Activated CD4-positive, alpha-beta memory T cell treated with anti-CD3 and anti-CD28 coated beads for 36 hours (primary cell): ENCODE measurements at regions not wholly inside any gene's neighbourhood (a gene's known extent, or its start where the extent isn't known, plus 50 kb on each side); places are given as distances from the start of the nearest gene placed in this dataset.

Source experiments
- CTCF ChIA-PET: fragments of 350-600 bp; sonication (Branson Sonifier 250); formaldehyde crosslinking; loops from one replicate; lab custom pipeline; 2021; ENCODE audit warnings: antibody characterized with exemption, inconsistent platforms; lab: Charles Lee
- POLR2A ChIA-PET: fragments of 350-600 bp; sonication (Branson Sonifier 250); formaldehyde crosslinking; loops from one replicate; lab custom pipeline; 2021; ENCODE audit warnings: antibody characterized with exemption; lab: Charles Lee
- DNase-seq: peaks from one replicate; pipeline ENCODE4 v3.0.0-alpha.2; 2020
- H3K27ac Mint-ChIP-seq: one replicate; pipeline ENCODE4 v1.8.0; 2021; ENCODE audit warnings: mixed read lengths
- H3K27me3 Mint-ChIP-seq: one replicate; pipeline ENCODE4 v1.8.0; 2021; ENCODE audit warnings: mixed read lengths
- H3K36me3 Mint-ChIP-seq: one replicate; pipeline ENCODE4 v1.8.0; 2021; ENCODE audit warnings: mixed read lengths
- H3K4me1 Mint-ChIP-seq: one replicate; pipeline ENCODE4 v1.8.0; 2021; ENCODE audit warnings: low read depth, mixed read lengths
- H3K4me3 Mint-ChIP-seq: one replicate; pipeline ENCODE4 v1.8.0; 2021; ENCODE audit warnings: mild to moderate bottlenecking, mixed read lengths
- H3K9me3 Mint-ChIP-seq: one replicate; pipeline ENCODE4 v1.8.0; 2021; ENCODE audit warnings: mixed read lengths
- intact Hi-C: fragments of 100-400 bp; cut with micrococcal nuclease; formaldehyde crosslinking; loops from one replicate; pipeline ENCODE4 v1.15.1; 2023

GRCh38 chr12:67410667-67411067, 141.5 kb downstream of the CAND1 start:
- Mint-ChIP-seq H3K36me3 (peaks cover 5% of the 10 kb centered on the region), H3K27ac (no peak overlapping the region), H3K4me1 (no peaks in the 10 kb centered on the region), H3K9me3 (peaks cover 20% of the 10 kb centered on the region), H3K27me3 (peaks cover 5% of the 10 kb centered on the region), H3K4me3 (no peak overlapping the region)
- intact Hi-C loops: no loop called here
- CTCF ChIA-PET: no interaction called here
- POLR2A ChIA-PET: no interaction called here
- no peak for DNase-seq

GRCh38 chr12:67411562-67411961, 142.4 kb downstream of the CAND1 start:
- ChIA-PET POLR2A (no interaction called here), CTCF (no interaction called here)
- Mint-ChIP-seq H3K9me3 (peaks cover 12% of the 10 kb centered on the region), H3K36me3 (no peaks in the 10 kb centered on the region), H3K4me3 (no peak overlapping the region), H3K27me3 (no peaks in the 10 kb centered on the region), H3K27ac (no peak overlapping the region), H3K4me1 (no peaks in the 10 kb centered on the region)
- DNase-seq: no peak
- intact Hi-C loops: no loop called here

GRCh38 chr12:67413577-67413976, 144.4 kb downstream of the CAND1 start:
- intact Hi-C loops: no loop called here
- no peaks in the 10 kb centered on the region for H3K27me3 Mint-ChIP-seq
- no peaks in the 10 kb centered on the region for H3K36me3 Mint-ChIP-seq
- ChIA-PET CTCF (interaction anchor here (1.2 kb wide), 1 partner anchor 57 kb away, joined by 4 read pairs; no protein-coding TSS in a partner anchor), POLR2A (no interaction called here)
- no peak overlapping the region for H3K4me3 Mint-ChIP-seq
- H3K27ac Mint-ChIP-seq: no peak overlapping the region
- peaks cover 11% of the 10 kb centered on the region for H3K9me3 Mint-ChIP-seq
- no peak for DNase-seq
- H3K4me1 Mint-ChIP-seq: no peaks in the 10 kb centered on the region

- intact Hi-C loops: no loop called here
- no peak for DNase-seq
These were observed 145.0 kb downstream of the CAND1 start for GRCh38 chr12:67414011-67414715.

GRCh38 chr12:67415473-67415872, 146.3 kb downstream of the CAND1 start:
- CTCF ChIA-PET: no interaction called here
- intact Hi-C loops: no loop called here
- H3K9me3 Mint-ChIP-seq: peaks cover 8% of the 10 kb centered on the region
- no peaks in the 10 kb centered on the region for H3K4me1 Mint-ChIP-seq
- H3K4me3 Mint-ChIP-seq: no peak overlapping the region
- POLR2A ChIA-PET: no interaction called here
- DNase-seq: no peak
- H3K36me3 Mint-ChIP-seq: no peaks in the 10 kb centered on the region
- no peak overlapping the region for H3K27ac Mint-ChIP-seq
- H3K27me3 Mint-ChIP-seq: no peaks in the 10 kb centered on the region

More at GRCh38 chr12:67414011-67414715, 145.0 kb downstream of the CAND1 start:
- H3K27me3 Mint-ChIP-seq: no peaks in the 10 kb centered on the region
- H3K27ac Mint-ChIP-seq: no peak overlapping the region
- H3K4me1 Mint-ChIP-seq: no peaks in the 10 kb centered on the region
- POLR2A ChIA-PET: no interaction called here
- no peak overlapping the region for H3K4me3 Mint-ChIP-seq
- H3K36me3 Mint-ChIP-seq: no peaks in the 10 kb centered on the region
- CTCF ChIA-PET: interaction anchor here (1.2 kb wide), 1 partner anchor 58 kb away, joined by 4 read pairs; no protein-coding TSS in a partner anchor
- H3K9me3 Mint-ChIP-seq: peaks cover 8% of the 10 kb centered on the region

GRCh38 chr12:67419810-67420209, 150.7 kb downstream of the CAND1 start:
- no peak for DNase-seq
- no peaks in the 10 kb centered on the region for H3K27me3 Mint-ChIP-seq
- H3K36me3 Mint-ChIP-seq: no peaks in the 10 kb centered on the region
- H3K9me3 Mint-ChIP-seq: no peaks in the 10 kb centered on the region
- no peak overlapping the region for H3K27ac Mint-ChIP-seq
- ChIA-PET CTCF (no interaction called here), POLR2A (no interaction called here)
- no peak overlapping the region for H3K4me3 Mint-ChIP-seq
- no peaks in the 10 kb centered on the region for H3K4me1 Mint-ChIP-seq
- intact Hi-C loops: no loop called here

- no peaks in the 10 kb centered on the region for H3K36me3 Mint-ChIP-seq
- no peaks in the 10 kb centered on the region for H3K9me3 Mint-ChIP-seq
- intact Hi-C loops: no loop called here
- H3K27me3 Mint-ChIP-seq: no peaks in the 10 kb centered on the region
- H3K27ac Mint-ChIP-seq: no peak overlapping the region
- ChIA-PET POLR2A (no interaction called here), CTCF (no interaction called here)
- H3K4me3 Mint-ChIP-seq: no peak overlapping the region
- H3K4me1 Mint-ChIP-seq: no peaks in the 10 kb centered on the region
- DNase-seq: no peak
These were observed 151.3 kb downstream of the CAND1 start for GRCh38 chr12:67420506-67420905.

GRCh38 chr12:67422081-67422480, 152.9 kb downstream of the CAND1 start:
- Mint-ChIP-seq H3K27ac (no peak overlapping the region), H3K9me3 (no peaks in the 10 kb centered on the region), H3K4me3 (no peak overlapping the region), H3K36me3 (no peaks in the 10 kb centered on the region), H3K27me3 (no peaks in the 10 kb centered on the region), H3K4me1 (peaks cover 5% of the 10 kb centered on the region)
- no peak for DNase-seq
- intact Hi-C loops: no loop called here
- ChIA-PET CTCF (interaction anchor here (1.0 to 1.2 kb wide), 2 partner anchors 20 to 261 kb away, joined by 3 read pairs; no protein-coding TSS in a partner anchor), POLR2A (no interaction called here)

GRCh38 chr12:67424784-67425183, 155.6 kb downstream of the CAND1 start:
- peaks cover 5% of the 10 kb centered on the region for H3K4me1 Mint-ChIP-seq
- intact Hi-C loops: no loop called here
- no peaks in the 10 kb centered on the region for H3K27me3 Mint-ChIP-seq
- H3K4me3 Mint-ChIP-seq: no peak overlapping the region
- H3K27ac Mint-ChIP-seq: no peak overlapping the region
- no peaks in the 10 kb centered on the region for H3K9me3 Mint-ChIP-seq
- no peak for DNase-seq
- ChIA-PET POLR2A (no interaction called here), CTCF (no interaction called here)
- no peaks in the 10 kb centered on the region for H3K36me3 Mint-ChIP-seq

- Mint-ChIP-seq H3K4me1 (peaks cover 5% of the 10 kb centered on the region), H3K9me3 (no peaks in the 10 kb centered on the region), H3K4me3 (no peak overlapping the region), H3K36me3 (no peaks in the 10 kb centered on the region), H3K27ac (no peak overlapping the region), H3K27me3 (no peaks in the 10 kb centered on the region)
- ChIA-PET POLR2A (no interaction called here), CTCF (interaction anchor here (1.0 to 1.1 kb wide), 2 partner anchors 16 to 69 kb away, joined by 3 read pairs; no protein-coding TSS in a partner anchor)
- intact Hi-C loops: no loop called here
- DNase-seq: no peak
These were observed 156.2 kb downstream of the CAND1 start for GRCh38 chr12:67425394-67425793.

GRCh38 chr12:67426067-67426466, 156.9 kb downstream of the CAND1 start:
- H3K9me3 Mint-ChIP-seq: no peaks in the 10 kb centered on the region
- H3K36me3 Mint-ChIP-seq: no peaks in the 10 kb centered on the region
- ChIA-PET CTCF (interaction anchor here (1.0 to 1.1 kb wide), 2 partner anchors 15 to 70 kb away, joined by 3 read pairs; no protein-coding TSS in a partner anchor), POLR2A (interaction anchor here (0.5 kb wide), 1 partner anchor 286 kb away, joined by 4 read pairs; no protein-coding TSS in a partner anchor)
- peaks cover 5% of the 10 kb centered on the region for H3K4me1 Mint-ChIP-seq
- no peak for DNase-seq
- intact Hi-C loops: no loop called here
- H3K27me3 Mint-ChIP-seq: no peaks in the 10 kb centered on the region
- no peak overlapping the region for H3K27ac Mint-ChIP-seq
- no peak overlapping the region for H3K4me3 Mint-ChIP-seq

- CTCF ChIA-PET: no interaction called here
- no peak for DNase-seq
- POLR2A ChIA-PET: no interaction called here
- H3K36me3 Mint-ChIP-seq: no peaks in the 10 kb centered on the region
- H3K4me1 Mint-ChIP-seq: peaks cover 5% of the 10 kb centered on the region
- intact Hi-C loops: no loop called here
- no peaks in the 10 kb centered on the region for H3K27me3 Mint-ChIP-seq
- no peaks in the 10 kb centered on the region for H3K9me3 Mint-ChIP-seq
- H3K4me3 Mint-ChIP-seq: no peak overlapping the region
- no peak overlapping the region for H3K27ac Mint-ChIP-seq
These were observed 158.2 kb downstream of the CAND1 start for GRCh38 chr12:67427336-67427735.

- ChIA-PET POLR2A (no interaction called here), CTCF (no interaction called here)
- Mint-ChIP-seq H3K4me3 (no peak overlapping the region), H3K27ac (no peak overlapping the region), H3K9me3 (no peaks in the 10 kb centered on the region), H3K27me3 (no peaks in the 10 kb centered on the region), H3K36me3 (no peaks in the 10 kb centered on the region), H3K4me1 (peaks cover 5% of the 10 kb centered on the region)
- DNase-seq: no peak
- intact Hi-C loops: no loop called here
These were observed 159.3 kb downstream of the CAND1 start for GRCh38 chr12:67428431-67428830.
